ENCODE measurements at regions not wholly inside any gene's neighbourhood (a gene's known extent, or its start where the extent isn't known, plus 50 kb on each side); places are given as distances from the start of the nearest gene placed in this dataset.

DNA sequence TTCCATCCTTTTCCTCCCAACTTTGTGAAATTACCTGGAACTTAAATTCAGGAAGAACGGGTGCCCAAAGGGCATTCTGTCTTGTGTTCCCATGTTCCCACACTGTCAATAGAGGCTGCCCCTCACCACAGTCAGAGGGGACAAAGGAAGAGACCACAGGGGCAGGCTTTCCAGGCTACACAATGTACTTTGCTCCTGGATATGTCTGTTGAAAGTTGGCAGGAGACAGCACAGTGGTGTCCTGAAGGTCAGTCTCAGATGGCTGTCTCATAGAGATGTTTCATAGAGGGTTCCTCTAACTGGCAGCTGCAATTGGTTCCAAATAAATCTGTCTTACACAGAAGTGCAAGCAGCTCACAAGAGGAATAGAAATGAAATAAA, 107.8 kb upstream of the TGFBR2 start:
- no peaks in the 10 kb centered on the region for H3K27me3 Mint-ChIP-seq
- no peak for ATAC-seq
- no peak for DNase-seq
- H3K9me3 Mint-ChIP-seq = no peaks in the 10 kb centered on the region
- POLR2A ChIA-PET = interaction anchor here (1.0 kb wide), 1 partner anchor 91 kb away, joined by 3 read pairs; no protein-coding TSS in a partner anchor
- no peaks in the 10 kb centered on the region for H3K36me3 Mint-ChIP-seq
- H3K4me1 Mint-ChIP-seq = peaks cover 18 to 54% (median 40%) of the 10 kb centered on the region in 4 donors
- no peak overlapping the region for H3K27ac Mint-ChIP-seq
- no peak overlapping the region for H3K4me3 Mint-ChIP-seq

DNA sequence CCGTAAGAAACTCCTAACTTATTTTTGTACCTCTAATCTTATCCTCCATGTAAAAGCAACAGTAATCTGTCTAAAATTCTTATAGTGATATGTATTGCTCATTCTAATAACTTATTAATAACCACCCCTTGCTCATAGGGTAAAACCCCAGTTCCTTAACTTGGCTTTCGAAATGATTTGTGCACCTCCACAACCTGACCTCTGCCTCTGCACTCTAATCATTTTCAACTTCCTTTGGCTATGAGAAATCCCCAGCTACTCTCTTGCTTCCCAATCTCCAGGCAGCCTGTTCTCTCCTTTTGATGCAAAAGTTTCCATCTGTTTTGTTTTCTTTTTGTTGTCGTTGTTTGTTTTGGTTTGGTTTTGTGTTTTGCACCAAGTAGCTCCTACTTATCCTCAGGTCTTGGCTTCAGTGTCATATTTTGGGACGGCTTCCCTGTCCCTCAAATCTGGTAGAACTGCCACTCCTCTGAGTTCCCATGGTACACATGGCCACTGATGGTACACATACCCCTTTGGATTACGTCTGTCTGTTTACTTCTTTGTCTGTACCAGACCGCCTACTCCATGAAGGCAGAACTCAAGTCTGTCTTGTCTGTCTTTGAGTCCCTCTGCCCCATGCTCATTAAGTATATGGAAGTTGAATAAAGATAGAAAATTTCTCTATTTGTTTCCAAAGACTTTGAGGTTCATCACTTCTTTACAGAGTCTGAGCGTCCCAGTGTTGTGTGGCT, 105.6 kb upstream of the TGFBR2 start:
- no peaks in the 10 kb centered on the region for H3K36me3 Mint-ChIP-seq
- ATAC-seq (no peak), DNase-seq (no peak)
- peaks cover 10 to 44% (median 31%) of the 10 kb centered on the region in 4 donors for H3K4me1 Mint-ChIP-seq
- peak overlapping the region in 2 of 10 donors; percentile 5 to 29 for H3K27ac Mint-ChIP-seq
- no peaks in the 10 kb centered on the region for H3K27me3 Mint-ChIP-seq
- no peak overlapping the region for H3K4me3 Mint-ChIP-seq
- POLR2A ChIA-PET = no interaction called here
- H3K9me3 Mint-ChIP-seq = peaks cover 0 to 3% (median 0%) of the 10 kb centered on the region in 9 donors

DNA sequence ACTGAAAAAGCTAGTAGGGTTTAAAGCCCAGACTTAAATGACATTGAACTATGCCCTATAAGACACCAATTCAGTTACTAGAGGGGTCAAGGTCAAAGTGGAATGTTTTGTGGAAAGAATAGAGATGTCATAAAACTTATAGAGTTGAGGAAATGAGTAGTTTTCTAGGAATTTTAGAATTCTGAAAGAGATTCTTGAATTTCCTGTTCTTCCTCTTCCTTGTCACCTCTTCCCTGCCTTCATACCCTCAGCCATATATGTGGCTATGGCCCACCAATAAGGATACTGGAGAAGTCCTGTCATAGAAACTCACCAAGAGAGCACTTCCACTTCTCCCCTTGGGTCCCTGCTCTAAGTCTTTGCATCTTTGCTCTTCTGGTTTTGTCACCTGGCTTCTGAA, 104.9 kb upstream of the TGFBR2 start:
- ATAC-seq (no peak), DNase-seq (no peak)
- POLR2A ChIA-PET = no interaction called here
- Mint-ChIP-seq H3K4me1 (peaks cover 9 to 37% (median 24%) of the 10 kb centered on the region in 4 donors), H3K36me3 (peaks cover 0 to 3% (median 0%) of the 10 kb centered on the region in 3 donors), H3K27me3 (no peaks in the 10 kb centered on the region), H3K27ac (no peak overlapping the region), H3K9me3 (peaks cover 0 to 3% (median 0%) of the 10 kb centered on the region in 9 donors), H3K4me3 (no peak overlapping the region)

DNA sequence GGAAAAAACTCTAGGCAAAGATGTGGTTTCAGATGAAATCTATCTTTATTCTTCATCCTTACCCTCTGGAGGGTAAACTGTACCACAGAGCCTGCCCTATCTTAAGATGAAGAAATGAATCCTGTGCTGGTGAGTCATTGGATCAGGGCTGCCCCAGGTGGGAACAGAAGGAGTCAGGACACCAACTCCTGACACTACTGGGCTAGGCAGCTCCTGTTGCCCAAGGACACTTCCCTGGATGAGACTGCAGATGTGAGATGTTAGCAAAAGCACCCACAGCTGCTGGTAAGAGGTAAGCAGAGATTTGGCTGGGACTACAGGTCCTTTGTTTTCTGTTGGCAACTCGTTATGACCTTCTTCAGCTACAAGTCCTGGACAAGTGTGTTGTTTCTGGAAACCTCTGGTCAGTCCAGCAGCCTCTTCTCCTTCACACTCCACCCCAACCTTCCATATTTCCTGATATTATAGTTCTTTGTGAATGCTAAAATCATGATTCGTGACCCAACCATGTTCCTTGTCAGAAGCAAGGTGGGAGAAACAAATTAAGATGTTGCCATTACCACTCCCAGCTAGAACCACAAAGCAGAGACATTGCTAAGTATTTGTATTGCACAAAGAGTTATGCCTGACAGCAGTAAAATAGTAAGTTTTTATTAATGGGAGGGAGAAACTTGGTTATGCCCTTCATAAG, 104.2 kb upstream of the TGFBR2 start:
- Mint-ChIP-seq H3K27ac (peak overlapping the region in 2 of 10 donors; percentile 55 to 60), H3K4me1 (peaks cover 7 to 31% (median 18%) of the 10 kb centered on the region in 4 donors), H3K36me3 (peaks cover 0 to 3% (median 0%) of the 10 kb centered on the region in 3 donors), H3K27me3 (no peaks in the 10 kb centered on the region), H3K4me3 (no peak overlapping the region), H3K9me3 (peaks cover 0 to 3% (median 0%) of the 10 kb centered on the region in 9 donors)
- no peak for DNase-seq
- POLR2A ChIA-PET = no interaction called here
- no peak for ATAC-seq

DNA sequence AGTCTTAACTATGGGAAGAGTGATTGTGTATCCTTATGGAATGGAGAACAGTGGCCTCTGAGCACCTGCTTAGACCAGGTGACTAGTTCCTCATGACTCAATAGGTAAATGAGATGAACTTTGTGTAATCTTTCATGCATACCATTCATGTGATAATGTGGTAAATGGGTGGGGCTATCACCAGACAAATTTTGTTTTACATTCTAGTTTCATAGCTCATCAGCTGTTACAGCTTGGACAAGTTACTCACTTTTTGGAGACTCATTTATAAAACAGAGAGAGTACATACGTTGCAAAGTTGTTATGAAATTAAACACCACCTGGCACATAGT, 103.7 kb upstream of the TGFBR2 start:
- no peak for DNase-seq

DNA sequence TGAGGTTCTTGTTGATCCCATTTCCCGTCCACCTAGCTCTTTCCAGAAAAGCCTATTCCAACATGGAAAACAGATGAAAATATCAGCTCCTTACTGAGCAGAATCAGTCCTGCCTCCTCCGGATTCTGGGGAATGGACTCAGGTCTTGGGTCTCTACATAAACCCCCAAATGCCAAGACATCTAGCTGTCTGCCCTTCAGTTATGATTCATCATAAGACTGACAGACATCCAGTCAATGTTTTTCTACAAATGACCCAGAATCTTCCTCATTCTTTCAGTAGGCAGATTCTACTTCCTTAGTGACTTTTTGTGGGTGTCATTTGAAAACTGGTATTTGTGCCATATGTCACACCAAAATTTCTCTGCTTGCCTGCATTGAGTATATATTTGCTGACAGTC, 103.0 kb upstream of the TGFBR2 start:
- peak overlapping the region in 1 of 10 donors; percentile 55 for H3K27ac Mint-ChIP-seq
- ATAC-seq (no peak), DNase-seq (no peak)
- peaks cover 7 to 28% (median 14%) of the 10 kb centered on the region in 4 donors for H3K4me1 Mint-ChIP-seq
- H3K36me3 Mint-ChIP-seq = peaks cover 0 to 3% (median 0%) of the 10 kb centered on the region in 3 donors
- H3K9me3 Mint-ChIP-seq = peaks cover 0 to 3% (median 0%) of the 10 kb centered on the region in 9 donors
- POLR2A ChIA-PET = interaction anchor here (0.6 to 0.9 kb wide), 3 partner anchors 10 to 206 kb away, joined by 3 read pairs; no protein-coding TSS in a partner anchor
- no peaks in the 10 kb centered on the region for H3K27me3 Mint-ChIP-seq
- no peak overlapping the region for H3K4me3 Mint-ChIP-seq

More for the DNA sequence above, 103.7 kb upstream of the TGFBR2 start:
- ATAC-seq = no peak
- POLR2A ChIA-PET = no interaction called here
- Mint-ChIP-seq H3K4me3 (no peak overlapping the region), H3K4me1 (peaks cover 7 to 29% (median 16%) of the 10 kb centered on the region in 4 donors), H3K36me3 (peaks cover 0 to 3% (median 0%) of the 10 kb centered on the region in 3 donors), H3K9me3 (peaks cover 0 to 3% (median 0%) of the 10 kb centered on the region in 9 donors), H3K27ac (peak overlapping the region in 1 of 10 donors; percentile 55), H3K27me3 (no peaks in the 10 kb centered on the region)

DNA sequence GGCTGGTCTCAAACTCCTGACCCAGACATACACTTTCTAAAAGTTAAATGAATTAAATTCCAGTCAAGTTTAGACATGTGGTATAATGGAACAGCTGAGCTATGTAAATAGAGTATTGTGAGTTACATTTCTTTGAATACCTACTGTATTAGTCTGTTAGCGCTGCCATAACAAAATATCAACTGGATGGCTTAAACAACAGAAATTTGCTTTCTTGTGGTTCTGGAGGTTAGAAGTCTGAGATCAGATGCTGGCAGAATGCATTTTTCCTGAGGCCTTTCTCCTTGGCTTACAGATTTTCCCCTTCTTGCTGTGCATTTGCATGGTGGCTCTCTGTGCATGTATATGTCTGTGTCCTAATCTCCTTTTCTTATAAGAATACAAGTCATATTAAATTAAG, 101.5 kb upstream of the TGFBR2 start:
- Mint-ChIP-seq H3K27me3 (no peaks in the 10 kb centered on the region), H3K4me1 (peaks cover 7 to 28% (median 14%) of the 10 kb centered on the region in 4 donors), H3K9me3 (peaks cover 0 to 3% (median 0%) of the 10 kb centered on the region in 9 donors), H3K4me3 (no peak overlapping the region), H3K36me3 (peaks cover 0 to 3% (median 0%) of the 10 kb centered on the region in 3 donors), H3K27ac (peak overlapping the region in 1 of 10 donors; percentile 13)
- no peak for DNase-seq
- POLR2A ChIA-PET = no interaction called here
- ATAC-seq = no peak

DNA sequence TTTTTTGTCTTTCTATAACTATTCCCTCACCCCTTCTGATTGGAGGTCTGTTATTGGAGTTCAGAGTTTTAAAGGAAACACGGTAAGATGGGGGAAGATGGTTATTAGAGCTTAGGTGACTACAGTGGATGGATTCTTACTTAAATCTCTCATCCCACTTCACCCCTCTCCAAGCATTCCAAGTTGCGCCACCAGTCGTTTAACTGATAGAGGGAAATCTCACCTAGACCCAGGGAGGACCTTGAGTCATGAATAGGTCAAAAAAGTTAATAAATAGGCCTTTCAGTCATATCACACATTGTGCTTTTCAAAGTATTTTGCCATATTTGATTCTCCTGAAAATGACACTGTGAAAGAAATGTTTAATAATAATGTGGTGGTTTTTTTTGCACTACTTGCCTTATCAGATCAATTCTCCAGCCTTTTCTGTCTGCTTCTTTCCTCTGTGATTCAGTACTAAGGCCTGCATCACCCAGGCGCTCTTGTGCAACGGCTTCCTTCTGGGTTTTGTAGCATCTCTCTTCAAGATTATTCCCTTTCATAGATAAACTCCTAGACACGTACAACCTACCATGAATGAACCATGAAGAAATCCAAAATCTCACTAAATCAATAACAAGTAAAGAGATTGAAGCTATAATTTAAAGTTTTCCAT, 100.4 kb upstream of the TGFBR2 start:
- no peaks in the 10 kb centered on the region for H3K27me3 Mint-ChIP-seq
- H3K9me3 Mint-ChIP-seq = peaks cover 0 to 3% (median 0%) of the 10 kb centered on the region in 9 donors
- peaks cover 0 to 3% (median 0%) of the 10 kb centered on the region in 3 donors for H3K36me3 Mint-ChIP-seq

DNA sequence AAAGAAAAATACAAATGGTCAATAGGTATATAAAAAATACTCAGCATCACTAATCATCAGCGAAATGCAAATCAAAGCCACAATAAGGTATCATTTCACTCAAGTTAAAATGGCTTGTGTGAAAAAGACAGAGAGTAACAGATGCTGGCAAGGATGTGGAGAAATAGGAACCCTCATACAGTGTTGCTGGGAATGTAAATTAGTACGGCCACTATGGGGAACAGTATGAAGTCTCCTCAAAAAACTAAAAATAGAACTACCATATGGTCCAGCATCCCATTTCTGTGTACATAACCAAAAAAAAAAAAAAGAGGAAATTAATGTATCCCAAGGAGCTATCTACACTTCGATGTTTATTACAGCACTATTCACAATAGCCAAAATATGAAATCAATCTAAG, 98.1 kb upstream of the TGFBR2 start:
- DNase-seq = no peak
- peaks cover 0 to 3% (median 0%) of the 10 kb centered on the region in 3 donors for H3K36me3 Mint-ChIP-seq

More for the DNA sequence above, 100.4 kb upstream of the TGFBR2 start:
- Mint-ChIP-seq H3K27ac (no peak overlapping the region), H3K4me1 (peaks cover 5 to 21% (median 12%) of the 10 kb centered on the region in 4 donors), H3K4me3 (no peak overlapping the region)
- no peak for DNase-seq
- ATAC-seq = no peak
- POLR2A ChIA-PET = no interaction called here

DNA sequence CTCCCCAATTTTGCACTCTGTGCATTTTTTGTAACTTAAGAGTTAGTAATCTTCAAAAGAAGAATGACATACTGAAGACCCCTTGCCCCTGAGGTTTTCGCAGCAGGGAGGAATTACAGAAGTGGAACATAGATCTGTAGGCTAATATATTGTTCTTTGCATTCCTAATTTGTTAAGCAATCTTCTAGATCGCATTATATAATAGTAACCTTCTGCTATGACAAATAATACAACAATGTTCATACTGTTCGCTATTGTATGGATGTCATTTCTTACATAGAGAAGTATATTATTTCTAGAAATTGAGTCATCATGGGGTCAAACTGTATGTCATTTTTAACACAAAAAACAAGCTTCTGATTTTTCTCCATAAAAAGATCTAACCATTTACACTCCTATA, 95.8 kb upstream of the TGFBR2 start:
- DNase-seq = no peak
- POLR2A ChIA-PET = no interaction called here
- Mint-ChIP-seq H3K4me3 (no peak overlapping the region), H3K4me1 (peaks cover 7 to 14% (median 11%) of the 10 kb centered on the region in 4 donors), H3K36me3 (peaks cover 0 to 3% (median 0%) of the 10 kb centered on the region in 3 donors), H3K9me3 (no peaks in the 10 kb centered on the region), H3K27me3 (no peaks in the 10 kb centered on the region), H3K27ac (no peak overlapping the region)
- ATAC-seq = no peak

More for the DNA sequence above, 98.1 kb upstream of the TGFBR2 start:
- peak overlapping the region in 1 of 10 donors; percentile 34 for H3K27ac Mint-ChIP-seq
- H3K4me1 Mint-ChIP-seq = peaks cover 8 to 15% (median 13%) of the 10 kb centered on the region in 4 donors
- peaks cover 0 to 3% (median 0%) of the 10 kb centered on the region in 9 donors for H3K9me3 Mint-ChIP-seq
- POLR2A ChIA-PET = interaction anchor here (0.7 kb wide), 1 partner anchor 187 kb away, joined by 3 read pairs; no protein-coding TSS in a partner anchor
- no peaks in the 10 kb centered on the region for H3K27me3 Mint-ChIP-seq
- no peak for ATAC-seq
- no peak overlapping the region for H3K4me3 Mint-ChIP-seq

DNA sequence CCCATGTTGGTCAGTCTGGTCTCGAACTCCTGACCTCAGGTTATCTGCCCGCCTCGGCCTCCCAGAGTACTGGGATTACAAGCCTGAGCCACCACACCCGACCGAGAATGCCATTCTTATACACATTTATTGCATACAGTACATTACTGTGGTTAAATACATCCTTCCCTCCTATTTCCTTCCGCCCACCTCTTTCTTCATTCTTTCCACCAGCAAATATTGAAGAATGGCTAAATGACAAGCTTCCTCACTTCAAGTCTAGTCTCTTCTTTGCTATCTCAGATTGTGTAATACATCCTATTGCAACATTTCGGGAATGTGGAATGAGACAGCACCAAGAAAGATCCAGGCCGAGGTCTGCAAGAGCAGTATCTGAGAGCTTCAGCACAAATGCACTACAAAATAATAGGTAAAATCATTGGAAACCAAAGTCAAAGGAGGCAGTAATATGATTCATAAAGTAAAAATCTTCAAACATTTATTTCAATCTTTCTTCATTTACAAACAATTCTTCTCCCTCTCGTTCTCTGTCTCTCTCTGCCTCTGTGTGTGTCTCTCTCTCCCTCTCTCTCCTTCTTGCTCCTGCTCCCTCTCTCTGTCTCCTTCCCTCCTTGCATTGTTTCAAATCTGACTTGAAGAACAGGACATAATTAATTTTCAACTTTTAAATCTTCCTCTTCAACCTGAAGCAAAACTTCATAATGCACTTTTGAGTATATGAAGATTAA, 94.7 kb upstream of the TGFBR2 start:
- Mint-ChIP-seq H3K36me3 (no peaks in the 10 kb centered on the region), H3K27ac (peak overlapping the region in 4 of 10 donors; percentile 18 to 84 (median 42)), H3K9me3 (no peaks in the 10 kb centered on the region), H3K4me1 (peaks cover 9 to 14% (median 11%) of the 10 kb centered on the region in 4 donors), H3K4me3 (peak overlapping the region in 6 of 10 donors; percentile 2 to 59 (median 27)), H3K27me3 (no peaks in the 10 kb centered on the region)
- DNase-seq (no peak), ATAC-seq (no peak)
- POLR2A ChIA-PET = interaction anchor here (0.5 kb wide), 1 partner anchor 14 kb away, joined by 4 read pairs; no protein-coding TSS in a partner anchor

DNA sequence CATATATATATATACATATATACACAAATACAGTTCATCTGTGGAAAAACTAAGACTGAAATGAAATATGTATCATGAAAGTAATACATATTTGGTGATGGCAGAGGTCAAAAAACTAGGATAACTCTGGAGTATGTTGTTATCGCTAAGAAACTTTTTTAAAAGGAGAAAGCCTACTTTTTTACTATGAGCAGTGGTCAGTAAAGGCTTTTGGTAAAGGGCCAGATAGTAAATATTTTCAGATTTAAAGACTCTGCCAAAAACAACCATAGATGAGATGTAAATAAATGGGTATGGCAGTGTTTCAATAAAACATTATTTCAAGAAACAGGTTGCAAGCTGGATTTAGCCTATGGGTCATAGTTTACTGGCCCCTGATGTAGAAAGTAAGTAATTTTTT, 93.8 kb upstream of the TGFBR2 start:
- DNase-seq = no peak
- Mint-ChIP-seq H3K4me1 (peaks cover 9 to 14% (median 12%) of the 10 kb centered on the region in 4 donors), H3K36me3 (no peaks in the 10 kb centered on the region), H3K4me3 (no peak overlapping the region), H3K9me3 (no peaks in the 10 kb centered on the region), H3K27me3 (no peaks in the 10 kb centered on the region), H3K27ac (peak overlapping the region in 1 of 10 donors; percentile 10)
- no peak for ATAC-seq
- POLR2A ChIA-PET = interaction anchor here (0.5 to 0.8 kb wide), 2 partner anchors 13 to 146 kb away, joined by 3 to 4 read pairs; no protein-coding TSS in a partner anchor
